Fibroblast of mammary gland (primary cell): ENCODE measurements at regions not wholly inside any gene's neighbourhood (a gene's known extent, or its start where the extent isn't known, plus 50 kb on each side); places are given as distances from the start of the nearest gene placed in this dataset.

Experiments
- DNase-seq: peaks from one replicate; pipeline ENCODE4 v3.0.0-alpha.2; 2010; ENCODE audit warnings: low read depth
- H3K4me3 ChIP-seq: 2 replicates; pipeline ENCODE4 v1.5.1; 2011; ENCODE audit warnings: low read depth, mild to moderate bottlenecking, low read length, moderate library complexity; ENCODE audit not compliant: control insufficient read depth
- CTCF ChIP-seq: conservative IDR thresholded peaks from 2 replicates; pipeline ENCODE4 v1.5.1; 2011; ENCODE audit warnings: low read depth, low read length, inconsistent platforms; ENCODE audit not compliant: control insufficient read depth, insufficient read depth

- no peak for DNase-seq
- no peak overlapping the region for H3K4me3 ChIP-seq
- no peak for TF ChIP-seq CTCF
These were observed 630.8 kb downstream of the AACS start for GRCh38 chr12:125696054-125696453.

GRCh38 chr12:125704803-125705202, 639.6 kb downstream of the AACS start:
- DNase-seq, result no peak
- H3K4me3 ChIP-seq, result no peak overlapping the region
- TF ChIP-seq CTCF, result no peak

GRCh38 chr12:125720961-125721360, 655.7 kb downstream of the AACS start:
- H3K4me3 ChIP-seq, result no peak overlapping the region
- no peak for DNase-seq
- no peak for TF ChIP-seq CTCF

GRCh38 chr12:125734137-125734536, 668.9 kb downstream of the AACS start:
- TF ChIP-seq CTCF, result no peak
- no peak for DNase-seq

GRCh38 chr12:125738211-125738610, 673.0 kb downstream of the AACS start:
- DNase-seq, result no peak
- TF ChIP-seq CTCF, result no peak
- no peak overlapping the region for H3K4me3 ChIP-seq

More at GRCh38 chr12:125734137-125734536, 668.9 kb downstream of the AACS start:
- H3K4me3 ChIP-seq, result no peak overlapping the region

- H3K4me3 ChIP-seq, result no peak overlapping the region
- no peak for DNase-seq
- no peak for TF ChIP-seq CTCF
These were observed 677.2 kb downstream of the AACS start for GRCh38 chr12:125742413-125742812.

- no peak for TF ChIP-seq CTCF
- no peak overlapping the region for H3K4me3 ChIP-seq
- DNase-seq, result no peak
These were observed 679.0 kb downstream of the AACS start for GRCh38 chr12:125744201-125744600.
